ENCODE measurements at regions not wholly inside any gene's neighbourhood (a gene's known extent, or its start where the extent isn't known, plus 50 kb on each side); places are given as distances from the start of the nearest gene placed in this dataset.

DNA sequence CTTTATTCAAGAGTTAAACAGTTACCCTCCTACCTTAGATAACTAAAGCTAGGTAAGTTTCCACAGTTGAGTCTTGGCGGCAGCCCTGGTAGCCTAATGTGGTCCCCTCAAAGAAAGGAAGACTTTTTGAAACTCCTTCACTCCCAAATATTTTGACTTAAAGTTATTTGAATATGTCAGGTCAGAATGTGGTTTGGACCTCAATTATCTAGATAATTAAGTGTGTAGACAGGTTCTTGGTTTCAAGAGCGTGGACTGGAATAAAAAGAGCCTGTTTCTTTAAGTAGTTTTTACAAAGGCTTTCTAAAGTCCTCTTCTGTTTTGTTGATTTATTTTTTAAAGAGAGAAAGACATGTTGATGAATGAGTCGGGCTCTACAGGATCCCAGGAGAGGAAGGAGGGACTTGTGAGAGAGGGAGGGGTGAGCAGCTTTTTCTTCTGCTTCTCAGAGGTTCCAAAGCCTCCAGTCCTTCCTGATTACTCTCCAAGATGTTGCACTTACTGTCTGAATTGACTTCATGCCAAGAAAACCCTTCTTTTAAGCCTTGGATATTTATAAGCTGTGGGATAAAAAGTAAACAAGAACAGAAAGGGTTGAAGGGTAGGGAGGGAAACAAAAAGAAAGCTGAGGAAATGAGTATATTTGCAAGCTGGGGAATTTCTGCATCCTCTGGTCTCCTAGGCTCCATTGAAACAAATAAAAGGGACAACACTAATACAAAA, 457.4 kb downstream of the IGSF11 start:
- TF ChIP-seq, protein P1, sequence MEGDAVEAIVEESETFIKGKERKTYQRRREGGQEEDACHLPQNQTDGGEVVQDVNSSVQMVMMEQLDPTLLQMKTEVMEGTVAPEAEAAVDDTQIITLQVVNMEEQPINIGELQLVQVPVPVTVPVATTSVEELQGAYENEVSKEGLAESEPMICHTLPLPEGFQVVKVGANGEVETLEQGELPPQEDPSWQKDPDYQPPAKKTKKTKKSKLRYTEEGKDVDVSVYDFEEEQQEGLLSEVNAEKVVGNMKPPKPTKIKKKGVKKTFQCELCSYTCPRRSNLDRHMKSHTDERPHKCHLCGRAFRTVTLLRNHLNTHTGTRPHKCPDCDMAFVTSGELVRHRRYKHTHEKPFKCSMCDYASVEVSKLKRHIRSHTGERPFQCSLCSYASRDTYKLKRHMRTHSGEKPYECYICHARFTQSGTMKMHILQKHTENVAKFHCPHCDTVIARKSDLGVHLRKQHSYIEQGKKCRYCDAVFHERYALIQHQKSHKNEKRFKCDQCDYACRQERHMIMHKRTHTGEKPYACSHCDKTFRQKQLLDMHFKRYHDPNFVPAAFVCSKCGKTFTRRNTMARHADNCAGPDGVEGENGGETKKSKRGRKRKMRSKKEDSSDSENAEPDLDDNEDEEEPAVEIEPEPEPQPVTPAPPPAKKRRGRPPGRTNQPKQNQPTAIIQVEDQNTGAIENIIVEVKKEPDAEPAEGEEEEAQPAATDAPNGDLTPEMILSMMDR (IDR thresholded peaks at IDR 0.05): no peak
- TF ChIP-seq EP300 (IDR thresholded peaks at IDR 0.05): no peak
